OCI-LY3 (cell line): ENCODE measurements at regions not wholly inside any gene's neighbourhood (a gene's known extent, or its start where the extent isn't known, plus 50 kb on each side); places are given as distances from the start of the nearest gene placed in this dataset.

Experiments
- CTCF ChIP-seq: fragments of 200-600, 300-600 bp; sonication (generic); IDR thresholded peaks from 2 replicates; pipeline ENCODE4 v1.5.1; 2014; ENCODE audit warnings: antibody characterized with exemption, low read length, low read depth
- EZH2phosphoT487 ChIP-seq: fragments of 200-600 bp; shearing (Covaris generic); IDR thresholded peaks from 2 replicates; pipeline ENCODE4 v1.6.1; 2018; ENCODE audit warnings: antibody characterized with exemption, mixed run types, low read depth

- TF ChIP-seq CTCF (no peak), EZH2phosphoT487 (no peak)
These were observed 308.4 kb upstream of the DIAPH2 start for GRCh38 chrX:96376266-96376665.
